Cardiac fibroblast (primary cell): ENCODE measurements at regions not wholly inside any gene's neighbourhood (a gene's known extent, or its start where the extent isn't known, plus 50 kb on each side); places are given as distances from the start of the nearest gene placed in this dataset.

Experiments
- DNase-seq, 2 donors: peaks; one replicate each; pipeline versions ENCODE4 v3.0.0 to v3.0.0-alpha.2; 2010; ENCODE audit warnings: low read depth in 2 of 2
- H3K4me3 ChIP-seq, 2 donors: replicated peaks in 1 of 2; 1 replicate in 1 of 2; 2 replicates in 1 of 2; pipeline ENCODE4 v1.5.1; 2011; ENCODE audit warnings: low read depth in 2 of 2, low read length in 2 of 2, mild to moderate bottlenecking in 2 of 2, moderate library complexity in 1 of 2
- TF ChIP-seq, protein P1 (sequence below): IDR thresholded peaks from one replicate; pipeline ENCODE4 v1.5.1; 2011; ENCODE audit warnings: low read depth, mild to moderate bottlenecking, low read length, inconsistent platforms

DNA sequence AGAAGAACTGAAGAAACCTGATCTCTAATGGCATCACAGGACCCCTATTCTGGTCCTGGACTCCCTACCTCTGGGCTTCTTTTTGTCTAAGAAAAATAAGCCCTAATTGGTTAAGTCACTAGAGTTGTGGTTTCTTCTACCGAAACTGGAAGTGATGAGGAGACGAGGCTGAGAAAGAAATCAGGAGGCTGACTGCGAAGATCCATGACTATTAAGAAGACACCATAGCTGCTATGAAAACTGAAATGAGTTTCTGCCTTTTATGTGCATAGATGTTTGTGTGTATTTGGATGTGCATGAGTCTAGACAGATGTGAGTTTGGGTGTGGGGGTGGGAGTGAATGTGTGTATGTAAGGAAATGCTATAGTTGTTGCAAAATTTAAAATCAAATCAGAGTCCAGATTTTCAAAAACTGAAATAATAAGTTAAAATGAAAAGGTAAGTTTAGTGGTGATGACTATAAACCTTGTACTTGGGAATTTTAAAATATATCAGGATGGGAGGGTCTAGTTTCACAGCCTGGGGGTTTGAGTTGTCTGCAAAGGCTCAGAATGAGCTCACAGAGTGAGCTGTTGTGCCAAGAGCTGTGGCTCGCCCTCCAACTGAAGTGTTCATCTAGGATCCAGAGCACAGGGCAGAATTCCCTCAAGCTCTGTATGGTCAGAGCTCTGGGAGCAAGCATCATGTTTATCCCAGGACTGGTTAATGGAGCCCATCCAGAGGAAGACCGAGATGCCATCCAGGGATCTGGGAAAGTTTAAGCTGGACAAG, 94.9 kb downstream of the VCPKMT start:
- H3K4me3 ChIP-seq, result no peak overlapping the region
- TF ChIP-seq, protein P1, sequence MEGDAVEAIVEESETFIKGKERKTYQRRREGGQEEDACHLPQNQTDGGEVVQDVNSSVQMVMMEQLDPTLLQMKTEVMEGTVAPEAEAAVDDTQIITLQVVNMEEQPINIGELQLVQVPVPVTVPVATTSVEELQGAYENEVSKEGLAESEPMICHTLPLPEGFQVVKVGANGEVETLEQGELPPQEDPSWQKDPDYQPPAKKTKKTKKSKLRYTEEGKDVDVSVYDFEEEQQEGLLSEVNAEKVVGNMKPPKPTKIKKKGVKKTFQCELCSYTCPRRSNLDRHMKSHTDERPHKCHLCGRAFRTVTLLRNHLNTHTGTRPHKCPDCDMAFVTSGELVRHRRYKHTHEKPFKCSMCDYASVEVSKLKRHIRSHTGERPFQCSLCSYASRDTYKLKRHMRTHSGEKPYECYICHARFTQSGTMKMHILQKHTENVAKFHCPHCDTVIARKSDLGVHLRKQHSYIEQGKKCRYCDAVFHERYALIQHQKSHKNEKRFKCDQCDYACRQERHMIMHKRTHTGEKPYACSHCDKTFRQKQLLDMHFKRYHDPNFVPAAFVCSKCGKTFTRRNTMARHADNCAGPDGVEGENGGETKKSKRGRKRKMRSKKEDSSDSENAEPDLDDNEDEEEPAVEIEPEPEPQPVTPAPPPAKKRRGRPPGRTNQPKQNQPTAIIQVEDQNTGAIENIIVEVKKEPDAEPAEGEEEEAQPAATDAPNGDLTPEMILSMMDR, result no peak
- DNase-seq, result no peak

DNA sequence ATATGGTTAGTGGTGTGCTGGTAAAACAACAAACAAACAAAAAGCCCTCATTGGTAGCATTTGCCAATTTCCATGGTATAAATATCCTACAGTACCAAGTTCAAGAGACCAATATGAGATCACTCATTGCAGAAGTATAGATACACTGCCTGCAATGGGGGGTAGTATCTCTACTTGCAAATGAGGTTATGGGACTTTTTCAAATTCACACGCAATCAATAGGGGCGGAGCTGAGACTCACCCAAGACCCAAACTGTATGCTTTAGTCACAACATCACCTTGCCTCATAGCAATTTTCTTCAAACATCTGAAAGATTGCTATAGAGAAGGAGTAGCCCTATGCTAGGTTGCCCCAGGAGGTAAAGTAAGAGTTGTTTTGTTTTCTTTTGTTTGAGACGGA, 93.7 kb downstream of the VCPKMT start:
- TF ChIP-seq, protein P1, result no peak
- DNase-seq, result no peak
- no peak overlapping the region for H3K4me3 ChIP-seq

DNA sequence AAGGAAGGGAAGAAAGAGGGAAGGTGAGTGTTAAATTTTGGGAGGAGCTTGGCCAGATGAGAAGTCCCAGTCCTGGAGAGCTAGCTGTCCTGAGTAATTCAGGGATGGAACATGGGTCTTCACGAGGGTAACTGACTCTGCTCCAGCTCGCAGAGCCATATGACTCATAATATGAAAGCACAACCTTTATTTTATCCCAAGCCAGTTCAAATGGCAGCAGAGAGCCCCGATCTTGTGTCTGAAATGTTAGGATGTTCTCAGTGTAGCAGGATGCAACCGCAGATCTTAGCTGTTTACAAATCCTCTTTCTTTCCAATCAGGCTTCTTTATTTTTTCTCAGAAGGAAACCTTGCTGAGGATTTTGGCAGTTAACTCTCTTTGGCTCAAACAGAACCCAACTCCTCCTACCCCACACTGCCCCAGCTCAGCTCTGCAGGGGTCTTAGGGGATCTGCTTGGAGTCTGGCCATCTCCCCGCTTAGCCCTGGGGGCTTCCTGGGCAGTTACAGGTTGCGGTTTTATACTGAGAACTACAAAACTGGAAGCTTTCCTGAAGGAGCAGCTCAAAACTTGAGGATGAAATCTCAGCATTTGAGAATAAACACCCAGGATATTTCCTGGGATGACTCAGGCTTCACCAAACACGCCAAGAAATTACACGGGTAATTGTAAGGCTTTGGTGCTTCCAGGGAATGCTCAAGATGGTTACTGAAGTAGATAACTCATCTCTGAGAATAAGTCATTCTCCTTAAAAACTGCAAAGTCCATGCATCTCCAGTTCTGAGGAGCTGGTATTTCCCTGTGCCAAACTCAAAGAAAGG, 92.5 kb downstream of the VCPKMT start:
- peak; percentile 67 to 73 for DNase-seq
- TF ChIP-seq, protein P1, result no peak
- H3K4me3 ChIP-seq, result peak overlapping the region in 1 of 2 donors; percentile 31

DNA sequence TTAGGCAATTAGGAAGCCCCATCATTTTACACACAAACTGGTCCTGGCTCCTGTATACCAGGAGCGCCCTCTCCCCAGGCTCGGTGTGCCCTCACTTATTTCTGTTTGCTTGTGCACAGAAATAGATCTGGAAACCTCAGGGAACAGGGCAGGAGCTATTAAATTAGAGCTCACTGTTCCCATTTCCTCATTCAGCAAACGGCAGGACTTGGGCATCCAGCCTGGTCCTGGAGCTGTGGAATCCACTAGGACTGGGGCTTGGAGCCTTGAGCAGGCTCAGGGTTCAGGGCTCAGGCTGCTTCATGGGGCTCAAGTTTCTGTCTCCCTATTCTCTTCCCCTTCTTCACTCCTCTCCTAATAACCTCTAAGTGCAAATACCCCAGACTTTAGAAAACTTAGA, 91.3 kb downstream of the VCPKMT start:
- TF ChIP-seq, protein P1, result no peak
- DNase-seq, result no peak
- no peak overlapping the region for H3K4me3 ChIP-seq

DNA sequence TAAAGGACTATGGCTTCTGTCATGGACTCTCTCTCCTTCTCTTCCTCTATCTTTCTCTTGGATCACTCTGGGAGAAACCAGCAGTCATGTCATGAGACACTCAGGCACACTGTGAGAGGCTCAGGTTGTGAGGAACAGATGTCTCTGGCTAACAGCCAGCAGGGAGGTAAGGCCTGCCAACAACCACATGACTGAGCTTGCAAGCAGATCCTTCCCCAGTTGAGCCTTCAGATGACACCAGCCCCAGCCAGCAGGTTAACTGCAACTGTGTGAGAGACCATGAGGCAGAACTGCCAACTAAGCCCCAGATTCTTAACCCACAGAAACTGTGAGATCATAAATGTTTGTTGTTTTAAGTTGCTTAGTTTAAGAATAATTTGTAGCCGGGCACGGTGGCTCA, 90.6 kb downstream of the VCPKMT start:
- DNase-seq, result peak in 1 of 2 donors; percentile 59
- TF ChIP-seq, protein P1, result no peak
- no peak overlapping the region for H3K4me3 ChIP-seq

DNA sequence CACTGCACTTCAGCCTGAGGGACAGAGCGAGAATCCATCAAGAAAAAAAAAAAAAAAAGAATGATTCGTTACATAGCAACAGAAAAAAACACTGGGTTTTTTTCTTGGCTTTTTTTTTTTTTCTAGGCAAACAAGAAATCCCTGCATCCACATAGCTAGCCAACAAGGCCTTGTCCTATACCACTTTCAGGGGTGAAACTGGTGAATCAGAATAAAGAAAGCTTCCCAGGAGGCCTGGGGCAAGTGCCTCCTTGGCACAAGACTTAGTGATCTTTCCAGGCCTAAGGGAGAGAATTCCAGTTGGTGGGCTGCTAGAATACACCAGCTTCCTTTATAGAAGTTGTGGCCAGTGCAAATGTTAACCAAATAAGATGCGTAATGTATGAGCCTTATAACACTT, 90.0 kb downstream of the VCPKMT start:
- H3K4me3 ChIP-seq, result no peak overlapping the region
- DNase-seq, result no peak
- TF ChIP-seq, protein P1, result no peak
